ENCODE measurements at regions not wholly inside any gene's neighbourhood (a gene's known extent, or its start where the extent isn't known, plus 50 kb on each side); places are given as distances from the start of the nearest gene placed in this dataset.

DNA sequence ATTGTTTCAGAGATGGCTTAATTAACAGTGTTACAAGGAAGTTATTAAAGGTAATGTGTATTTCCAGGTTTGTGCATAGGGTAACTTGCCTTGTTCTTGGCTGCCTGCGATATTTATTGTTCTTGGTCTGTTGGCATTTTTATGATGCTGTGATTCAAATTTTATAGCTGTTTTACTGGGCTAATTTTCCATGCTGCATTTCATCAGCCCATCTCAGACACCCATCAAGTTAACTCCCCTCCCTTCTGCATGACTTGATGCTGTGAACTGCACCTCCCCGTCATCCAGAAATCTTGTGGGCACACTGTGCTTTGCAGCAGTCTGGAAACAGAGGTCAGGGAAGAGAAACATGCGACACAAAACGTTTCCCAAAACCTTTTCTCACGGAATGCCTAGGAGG lies 1049.2 kb downstream of the AACS start:
- Histone ChIP-seq H3K36me3 (ENCODE audit: low read depth, low read length) (no peaks in the 10 kb centered on the region), H3K4me3 (ENCODE audit: low read length) (no peak overlapping the region), H3K4me1 (ENCODE audit: insufficient read depth, low read length) (no peaks in the 10 kb centered on the region), H4K20me1 (ENCODE audit: low read length) (no peaks in the 10 kb centered on the region), H3K4me2 (ENCODE audit: low read length) (no peak overlapping the region), H3K79me2 (ENCODE audit: low read length) (no peaks in the 10 kb centered on the region), H3K9ac (ENCODE audit: low read length) (no peak overlapping the region), H2AFZ (ENCODE audit: low read length) (no peak overlapping the region), H3K27ac (ENCODE audit: low read length) (no peak overlapping the region), H3K9me3 (ENCODE audit: low read length) (no peaks in the 10 kb centered on the region; the same call in 1 of the 2 replicates), H3K9me2 (replicated peaks; ENCODE audit: low read length) (no peaks in the 10 kb centered on the region), H3K27me3 (ENCODE audit: low read length) (no peaks in the 10 kb centered on the region), H3F3A (ENCODE audit: low read length, unreplicated experiment) (no peaks in the 10 kb centered on the region)
- no peak for TF ChIP-seq EZH2phosphoT487 (IDR thresholded peaks at IDR 0.05; ENCODE audit: borderline replicate concordance, low read length)
- no peak for TF ChIP-seq EZH2 (IDR thresholded peaks at IDR 0.05; ENCODE audit: low read length, unreplicated experiment)
- TF ChIP-seq, protein P1, sequence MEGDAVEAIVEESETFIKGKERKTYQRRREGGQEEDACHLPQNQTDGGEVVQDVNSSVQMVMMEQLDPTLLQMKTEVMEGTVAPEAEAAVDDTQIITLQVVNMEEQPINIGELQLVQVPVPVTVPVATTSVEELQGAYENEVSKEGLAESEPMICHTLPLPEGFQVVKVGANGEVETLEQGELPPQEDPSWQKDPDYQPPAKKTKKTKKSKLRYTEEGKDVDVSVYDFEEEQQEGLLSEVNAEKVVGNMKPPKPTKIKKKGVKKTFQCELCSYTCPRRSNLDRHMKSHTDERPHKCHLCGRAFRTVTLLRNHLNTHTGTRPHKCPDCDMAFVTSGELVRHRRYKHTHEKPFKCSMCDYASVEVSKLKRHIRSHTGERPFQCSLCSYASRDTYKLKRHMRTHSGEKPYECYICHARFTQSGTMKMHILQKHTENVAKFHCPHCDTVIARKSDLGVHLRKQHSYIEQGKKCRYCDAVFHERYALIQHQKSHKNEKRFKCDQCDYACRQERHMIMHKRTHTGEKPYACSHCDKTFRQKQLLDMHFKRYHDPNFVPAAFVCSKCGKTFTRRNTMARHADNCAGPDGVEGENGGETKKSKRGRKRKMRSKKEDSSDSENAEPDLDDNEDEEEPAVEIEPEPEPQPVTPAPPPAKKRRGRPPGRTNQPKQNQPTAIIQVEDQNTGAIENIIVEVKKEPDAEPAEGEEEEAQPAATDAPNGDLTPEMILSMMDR (conservative IDR thresholded peaks at IDR 0.05; ENCODE audit: low read depth, low read length) = no peak
- no peak for DNase-seq
- intact Hi-C loops (cut with micrococcal nuclease) = no loop called here
- CTCF ChIA-PET = no interaction called here
- BruUV-seq (replicated peaks) = no TSS peak
- POLR2A ChIA-PET (ENCODE audit: unreplicated experiment) = no interaction called here
- no peak for ATAC-seq

DNA sequence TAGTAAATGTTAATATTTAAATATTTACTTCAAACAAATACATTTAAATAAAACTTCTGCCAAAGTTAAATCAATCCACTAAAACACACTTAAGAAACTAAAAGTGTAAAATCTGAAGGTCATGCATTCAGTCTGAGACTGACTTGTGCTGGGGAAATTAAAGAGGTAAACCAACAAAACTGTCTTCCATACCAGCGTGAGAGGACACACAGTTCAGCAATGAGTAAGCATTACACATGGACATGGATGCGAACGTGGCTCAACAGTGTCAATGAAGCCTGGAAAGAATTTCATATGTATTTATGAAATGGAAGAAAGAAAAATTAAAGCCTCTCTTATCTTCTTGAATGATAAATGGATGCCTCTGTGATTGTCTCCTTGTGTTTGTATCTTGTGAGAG lies 1052.3 kb downstream of the AACS start:
- no peaks in the 10 kb centered on the region for H4K20me1 ChIP-seq (ENCODE audit: low read length)
- H3K27ac ChIP-seq (ENCODE audit: low read length) = no peak overlapping the region
- ChIA-PET POLR2A (ENCODE audit: unreplicated experiment) (no interaction called here), CTCF (no interaction called here)
- no peak overlapping the region for H3K4me2 ChIP-seq (ENCODE audit: low read length)
- no peaks in the 10 kb centered on the region for H3K27me3 ChIP-seq (ENCODE audit: low read length)
- H3K79me2 ChIP-seq (ENCODE audit: low read length) = no peaks in the 10 kb centered on the region
- H2AFZ ChIP-seq (ENCODE audit: low read length) = no peak overlapping the region
- TF ChIP-seq, protein P1 (conservative IDR thresholded peaks at IDR 0.05; ENCODE audit: low read depth, low read length) = no peak
- TF ChIP-seq EZH2phosphoT487 (IDR thresholded peaks at IDR 0.05; ENCODE audit: borderline replicate concordance, low read length) = no peak
- no peak for TF ChIP-seq EZH2 (IDR thresholded peaks at IDR 0.05; ENCODE audit: low read length, unreplicated experiment)
- no peaks in the 10 kb centered on the region; the same call in 1 of the 2 replicates for H3K9me3 ChIP-seq (ENCODE audit: low read length)
- intact Hi-C loops (cut with micrococcal nuclease) = no loop called here
- H3F3A ChIP-seq (ENCODE audit: low read length, unreplicated experiment) = no peaks in the 10 kb centered on the region
- ATAC-seq = no peak
- no TSS peak for BruUV-seq (replicated peaks)
- H3K4me1 ChIP-seq (ENCODE audit: insufficient read depth, low read length) = no peaks in the 10 kb centered on the region
- no peak for DNase-seq
- no peak overlapping the region for H3K9ac ChIP-seq (ENCODE audit: low read length)
- no peaks in the 10 kb centered on the region for H3K36me3 ChIP-seq (ENCODE audit: low read depth, low read length)
- no peak overlapping the region for H3K4me3 ChIP-seq (ENCODE audit: low read length)
- no peaks in the 10 kb centered on the region for H3K9me2 ChIP-seq (replicated peaks; ENCODE audit: low read length)

- H3K27me3 ChIP-seq (ENCODE audit: low read length) = no peaks in the 10 kb centered on the region
- H3K4me2 ChIP-seq (ENCODE audit: low read length) = no peak overlapping the region
- H3K79me2 ChIP-seq (ENCODE audit: low read length) = no peaks in the 10 kb centered on the region
- TF ChIP-seq EZH2phosphoT487 (IDR thresholded peaks at IDR 0.05; ENCODE audit: borderline replicate concordance, low read length) = no peak
- TF ChIP-seq, protein P1 (conservative IDR thresholded peaks at IDR 0.05; ENCODE audit: low read depth, low read length) = peak; percentile 42
- H3K9me2 ChIP-seq (replicated peaks; ENCODE audit: low read length) = no peaks in the 10 kb centered on the region
- intact Hi-C loops (cut with micrococcal nuclease) = no loop called here
- ATAC-seq = no peak
- ChIA-PET POLR2A (ENCODE audit: unreplicated experiment) (no interaction called here), CTCF (no interaction called here)
- H3K27ac ChIP-seq (ENCODE audit: low read length) = no peak overlapping the region
- no peaks in the 10 kb centered on the region for H3F3A ChIP-seq (ENCODE audit: low read length, unreplicated experiment)
- peaks cover 42% of the 10 kb centered on the region for H3K9me3 ChIP-seq (ENCODE audit: low read length)
- no TSS peak for BruUV-seq (replicated peaks)
- H3K36me3 ChIP-seq (ENCODE audit: low read depth, low read length) = no peaks in the 10 kb centered on the region
- no peaks in the 10 kb centered on the region for H4K20me1 ChIP-seq (ENCODE audit: low read length)
- H2AFZ ChIP-seq (ENCODE audit: low read length) = no peak overlapping the region
- no peak overlapping the region for H3K4me3 ChIP-seq (ENCODE audit: low read length)
- H3K9ac ChIP-seq (ENCODE audit: low read length) = no peak overlapping the region
- no peaks in the 10 kb centered on the region for H3K4me1 ChIP-seq (ENCODE audit: insufficient read depth, low read length)
- no peak for DNase-seq
Measured at GRCh38 chr12:126139355-126139754, 1074.1 kb downstream of the AACS start.

Measured in PC-3 (cell line).